Epithelial cell of proximal tubule (primary cell): ENCODE measurements at regions not wholly inside any gene's neighbourhood (a gene's known extent, or its start where the extent isn't known, plus 50 kb on each side); places are given as distances from the start of the nearest gene placed in this dataset.
A peak's percentile ranks its signal among the peaks of the same experiment; 100 is the strongest.

Experiments used
- DNase-seq: peaks from one replicate; pipeline ENCODE4 v3.0.0-alpha.2; 2011; ENCODE audit warnings: low read depth
- H3K4me3 ChIP-seq: 2 replicates; pipeline ENCODE4 v1.5.1; 2011; ENCODE audit warnings: low read depth, mild to moderate bottlenecking, low read length
- CTCF ChIP-seq: conservative IDR thresholded peaks from 2 replicates; pipeline ENCODE4 v1.5.1; 2012; ENCODE audit warnings: low read depth, mild to moderate bottlenecking, low read length

- no peak for DNase-seq
- H3K4me3 ChIP-seq = no peak overlapping the region
- TF ChIP-seq CTCF = no peak
These were observed 160.2 kb upstream of the CDH6 start for GRCh38 chr5:31033295-31033694.

- TF ChIP-seq CTCF = no peak
- H3K4me3 ChIP-seq = no peak overlapping the region
- DNase-seq = no peak
These were observed 163.6 kb upstream of the CDH6 start for GRCh38 chr5:31029925-31030324.

GRCh38 chr5:31027721-31028120 is 165.8 kb upstream of the CDH6 start:
- no peak for TF ChIP-seq CTCF
- DNase-seq = peak; percentile 82
- H3K4me3 ChIP-seq = no peak overlapping the region

GRCh38 chr5:31023105-31023504 is 170.4 kb upstream of the CDH6 start:
- DNase-seq = no peak
- TF ChIP-seq CTCF = no peak
- no peak overlapping the region for H3K4me3 ChIP-seq

- no peak overlapping the region for H3K4me3 ChIP-seq
- TF ChIP-seq CTCF = no peak
- DNase-seq = peak; percentile 88
These were observed 172.3 kb upstream of the CDH6 start for GRCh38 chr5:31021181-31021624.

- TF ChIP-seq CTCF = no peak
- no peak overlapping the region for H3K4me3 ChIP-seq
- no peak for DNase-seq
These were observed 185.3 kb upstream of the CDH6 start for GRCh38 chr5:31008231-31008630.

GRCh38 chr5:31007672-31008071 is 185.8 kb upstream of the CDH6 start:
- no peak for TF ChIP-seq CTCF
- H3K4me3 ChIP-seq = no peak overlapping the region
- DNase-seq = no peak
